H1 (cell line): ENCODE measurements at regions not wholly inside any gene's neighbourhood (a gene's known extent, or its start where the extent isn't known, plus 50 kb on each side); places are given as distances from the start of the nearest gene placed in this dataset.

ENCODE experiments used
- BRCA1 ChIP-seq: IDR thresholded peaks from 2 replicates; pipeline ENCODE4 v1.6.1; 2012; ENCODE audit warnings: low read depth, low read length, improper control_type of control experiment
- CBX8 ChIP-seq: fragments of 300-800, 300-1000 bp; sonication (generic); IDR thresholded peaks from 2 replicates; pipeline ENCODE4 v1.7.1; 2016; ENCODE audit warnings: low read depth, low read length, borderline replicate concordance
- CEBPB ChIP-seq: IDR thresholded peaks from 2 replicates; pipeline ENCODE4 v1.6.1; 2012; ENCODE audit warnings: low read depth, low read length
- CREB1 ChIP-seq: IDR thresholded peaks from 2 replicates; pipeline ENCODE4 v1.6.1; 2012; ENCODE audit warnings: inconsistent platforms
- CTCF ChIP-seq, 3 experiments: IDR thresholded peaks; 1 replicate in 2 of 3; 2 replicates in 1 of 3; pipeline versions ENCODE4 v1.5.1 to v1.6.1; 2011; ENCODE audit warnings: low read length in 3 of 3, mild to moderate bottlenecking in 3 of 3, inconsistent platforms in 2 of 3, low read depth in 1 of 3, moderate library complexity in 1 of 3; ENCODE audit not compliant: insufficient read depth in 1 of 3; ENCODE audit errors: control extremely low read depth in 1 of 3
- FOSL1 ChIP-seq: IDR thresholded peaks from 2 replicates; pipeline ENCODE4 v1.6.1; 2011; ENCODE audit warnings: mild to moderate bottlenecking, low read depth, low read length, moderate library complexity; ENCODE audit not compliant: insufficient read depth
- GTF2F1 ChIP-seq: IDR thresholded peaks from 2 replicates; pipeline ENCODE4 v1.6.1; 2012; ENCODE audit warnings: low read depth, low read length, improper control_type of control experiment, borderline replicate concordance
- HDAC2 ChIP-seq, 2 experiments: fragments of 300-600 bp in 1 of 2; sonication (generic) in 1 of 2; IDR thresholded peaks; 2 replicates each; pipeline ENCODE4 v1.6.1; 2011 to 2012; ENCODE audit warnings: low read depth in 2 of 2, low read length in 2 of 2, mild to moderate bottlenecking in 2 of 2, moderate library complexity in 2 of 2, borderline replicate concordance in 1 of 2, inconsistent platforms in 1 of 2
- NANOG ChIP-seq: IDR thresholded peaks from 2 replicates; pipeline ENCODE4 v1.6.1; 2011; ENCODE audit warnings: low read length, low read depth, mild to moderate bottlenecking, inconsistent platforms; ENCODE audit not compliant: insufficient read depth, poor library complexity, severe bottlenecking
- POLR2A ChIP-seq, 2 experiments: IDR thresholded peaks; 1 replicate in 1 of 2; 2 replicates in 1 of 2; pipeline ENCODE4 v1.6.1; 2011; ENCODE audit warnings: low read depth in 2 of 2, low read length in 2 of 2, mild to moderate bottlenecking in 2 of 2; ENCODE audit errors: control extremely low read depth in 1 of 2
- RFX5 ChIP-seq: IDR thresholded peaks from 2 replicates; pipeline ENCODE4 v1.6.1; 2011; ENCODE audit warnings: low read depth, low read length, improper control_type of control experiment, borderline replicate concordance
- SIN3A ChIP-seq, 2 experiments: IDR thresholded peaks in 1 of 2; conservative IDR thresholded peaks in 1 of 2; 2 replicates each; pipeline ENCODE4 v1.6.1; 2011 to 2012; ENCODE audit warnings: low read length in 2 of 2, improper control_type of control experiment in 1 of 2, low read depth in 1 of 2, mild to moderate bottlenecking in 1 of 2
- SUZ12 ChIP-seq: fragments of 200-600 bp; sonication (generic); IDR thresholded peaks from 2 replicates; pipeline ENCODE4 v1.6.1; 2012; ENCODE audit warnings: mild to moderate bottlenecking, inconsistent platforms, low read length, moderate library complexity, mixed read lengths
- TEAD4 ChIP-seq: IDR thresholded peaks from 2 replicates; pipeline ENCODE4 v1.6.1; 2012; ENCODE audit warnings: low read depth, low read length, inconsistent platforms, mixed read lengths

- TF ChIP-seq TEAD4, result no peak
- TF ChIP-seq CTCF (IDR thresholded peaks at IDR 0.05; ENCODE audit: control extremely low read depth in 1 of 3, insufficient read depth in 1 of 3, low read depth in 1 of 3, low read length in 3 of 3), result no peak
- TF ChIP-seq RFX5, result no peak
- no peak for TF ChIP-seq SUZ12
- no peak for TF ChIP-seq HDAC2 (IDR thresholded peaks at IDR 0.05; ENCODE audit: borderline replicate concordance in 1 of 2, low read depth in 2 of 2, low read length in 2 of 2)
- no peak for TF ChIP-seq POLR2A (IDR thresholded peaks at IDR 0.05; ENCODE audit: control extremely low read depth in 1 of 2, low read depth in 2 of 2, low read length in 2 of 2)
- TF ChIP-seq CEBPB, result no peak
- TF ChIP-seq CREB1, result no peak
- TF ChIP-seq BRCA1, result no peak
- no peak for TF ChIP-seq CBX8
- TF ChIP-seq FOSL1, result no peak
- TF ChIP-seq NANOG, result no peak
- no peak for TF ChIP-seq GTF2F1
- no peak for TF ChIP-seq SIN3A (conservative IDR thresholded peaks at IDR 0.05 in 1 of 2, IDR thresholded peaks at IDR 0.05 in 1 of 2; ENCODE audit: low read depth in 1 of 2, low read length in 2 of 2)
Observed at GRCh38 chr2:128514555-128514955, 195.9 kb upstream of the HS6ST1 start.
